NT2/D1 (cell line): ENCODE measurements at regions not wholly inside any gene's neighbourhood (a gene's known extent, or its start where the extent isn't known, plus 50 kb on each side); places are given as distances from the start of the nearest gene placed in this dataset.

Experiments
- SUZ12 ChIP-seq: IDR thresholded peaks from 2 replicates; pipeline ENCODE4 v1.6.1; 2011; ENCODE audit not compliant: insufficient read length, insufficient read depth; ENCODE audit errors: extremely low read depth
- ZNF274 ChIP-seq: IDR thresholded peaks from 2 replicates; pipeline ENCODE4 v1.6.1; 2011; ENCODE audit warnings: mild to moderate bottlenecking, low read depth, low read length

DNA sequence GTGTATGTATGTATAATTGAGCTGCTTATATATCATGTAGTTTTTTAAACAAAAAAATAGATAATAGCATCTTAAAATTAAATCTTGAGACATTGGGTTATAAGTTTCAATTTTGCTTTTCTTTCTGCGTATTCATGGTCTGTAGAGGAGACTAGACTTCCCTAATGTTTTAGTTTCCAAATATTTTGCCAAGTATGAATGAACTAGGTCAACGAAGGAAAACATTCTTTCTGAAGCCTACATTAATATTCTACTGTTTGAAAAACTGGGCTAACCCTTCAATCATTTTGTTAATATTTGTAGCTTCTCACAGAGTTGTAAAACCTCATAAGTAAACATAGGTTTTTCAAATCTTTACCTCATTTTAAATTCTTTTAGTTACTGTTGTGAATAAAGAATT lies 592.7 kb downstream of the USP25 start:
- TF ChIP-seq ZNF274 (no peak), SUZ12 (no peak)
